GM10266 (cell line): ENCODE measurements at regions not wholly inside any gene's neighbourhood (a gene's known extent, or its start where the extent isn't known, plus 50 kb on each side); places are given as distances from the start of the nearest gene placed in this dataset.

Experiments
- DNase-seq: peaks from one replicate; pipeline ENCODE4 v3.0.0; 2012; ENCODE audit errors: extremely low spot score
- TF ChIP-seq, protein P1 (sequence below): IDR thresholded peaks from 2 replicates; pipeline ENCODE4 v1.5.1; 2012; ENCODE audit warnings: mild to moderate bottlenecking, low read depth; ENCODE audit not compliant: control insufficient read depth, insufficient read depth; ENCODE audit errors: missing control alignments

GRCh38 chr16:9511389-9511788, 419.9 kb downstream of the HAPSTR1 start:
- TF ChIP-seq, protein P1, sequence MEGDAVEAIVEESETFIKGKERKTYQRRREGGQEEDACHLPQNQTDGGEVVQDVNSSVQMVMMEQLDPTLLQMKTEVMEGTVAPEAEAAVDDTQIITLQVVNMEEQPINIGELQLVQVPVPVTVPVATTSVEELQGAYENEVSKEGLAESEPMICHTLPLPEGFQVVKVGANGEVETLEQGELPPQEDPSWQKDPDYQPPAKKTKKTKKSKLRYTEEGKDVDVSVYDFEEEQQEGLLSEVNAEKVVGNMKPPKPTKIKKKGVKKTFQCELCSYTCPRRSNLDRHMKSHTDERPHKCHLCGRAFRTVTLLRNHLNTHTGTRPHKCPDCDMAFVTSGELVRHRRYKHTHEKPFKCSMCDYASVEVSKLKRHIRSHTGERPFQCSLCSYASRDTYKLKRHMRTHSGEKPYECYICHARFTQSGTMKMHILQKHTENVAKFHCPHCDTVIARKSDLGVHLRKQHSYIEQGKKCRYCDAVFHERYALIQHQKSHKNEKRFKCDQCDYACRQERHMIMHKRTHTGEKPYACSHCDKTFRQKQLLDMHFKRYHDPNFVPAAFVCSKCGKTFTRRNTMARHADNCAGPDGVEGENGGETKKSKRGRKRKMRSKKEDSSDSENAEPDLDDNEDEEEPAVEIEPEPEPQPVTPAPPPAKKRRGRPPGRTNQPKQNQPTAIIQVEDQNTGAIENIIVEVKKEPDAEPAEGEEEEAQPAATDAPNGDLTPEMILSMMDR: no peak

GRCh38 chr16:9516444-9516843, 425.0 kb downstream of the HAPSTR1 start:
- DNase-seq: no peak
- TF ChIP-seq, protein P1: no peak

More at GRCh38 chr16:9511389-9511788, 419.9 kb downstream of the HAPSTR1 start:
- DNase-seq: no peak

- TF ChIP-seq, protein P1: no peak
- no peak for DNase-seq
Observed at GRCh38 chr16:9518051-9518450, 426.6 kb downstream of the HAPSTR1 start.

DNA sequence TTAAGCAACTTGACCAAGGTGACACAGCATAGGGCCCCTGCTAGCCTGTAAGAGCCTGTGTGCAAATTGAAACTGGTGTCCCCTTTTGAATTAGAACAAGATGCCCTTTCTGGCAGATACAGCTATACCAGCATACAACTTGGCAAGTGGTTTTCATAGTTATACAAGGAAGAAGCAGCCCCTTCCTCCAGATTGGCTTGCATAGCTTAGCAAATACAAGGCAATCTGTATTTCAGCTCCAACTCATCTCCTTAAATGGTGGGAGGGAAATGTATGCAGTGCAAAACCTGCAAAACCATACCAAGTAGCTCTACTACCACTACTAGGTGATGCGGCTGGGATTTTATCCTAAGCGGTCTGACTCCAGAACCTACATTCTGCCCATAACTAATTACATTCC, 427.1 kb downstream of the HAPSTR1 start:
- TF ChIP-seq, protein P1: no peak
- DNase-seq: no peak

DNA sequence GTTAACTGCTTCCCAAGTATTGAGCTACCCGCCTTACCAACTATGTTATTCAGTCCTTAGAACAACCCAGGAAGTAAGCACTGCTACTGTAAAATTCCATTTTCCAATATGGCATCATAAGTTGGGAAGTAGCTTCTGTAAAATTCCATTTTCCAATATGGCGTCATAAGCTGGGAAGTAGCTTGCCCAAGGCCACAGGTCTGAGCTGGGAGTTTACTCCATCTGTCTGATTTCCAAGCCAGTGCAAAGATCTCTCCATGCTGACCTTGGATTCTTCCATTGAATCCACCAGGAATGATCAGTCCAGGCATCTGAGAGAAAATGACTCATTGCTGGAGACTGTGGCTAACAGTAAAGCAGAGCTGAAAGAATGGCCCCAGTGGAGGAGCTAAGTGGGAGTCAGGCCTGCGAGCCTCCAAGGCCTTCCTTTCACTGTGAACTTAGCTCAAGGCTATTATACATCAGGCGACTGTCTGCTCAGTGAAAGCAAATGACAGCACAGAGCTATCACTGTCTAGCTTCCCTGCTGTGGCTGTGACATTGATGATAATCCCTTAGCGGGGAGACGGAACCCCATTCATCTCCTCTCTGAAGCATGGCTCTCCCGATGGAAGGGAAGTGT, 430.4 kb downstream of the HAPSTR1 start:
- no peak for DNase-seq
- TF ChIP-seq, protein P1: no peak

- TF ChIP-seq, protein P1: no peak
- DNase-seq: no peak
Observed at GRCh38 chr16:9522614-9523013, 431.2 kb downstream of the HAPSTR1 start.

- no peak for DNase-seq
- TF ChIP-seq, protein P1: no peak
Observed at GRCh38 chr16:9523994-9524393, 432.6 kb downstream of the HAPSTR1 start.
